Osteoblast (primary cell): ENCODE measurements at regions not wholly inside any gene's neighbourhood (a gene's known extent, or its start where the extent isn't known, plus 50 kb on each side); places are given as distances from the start of the nearest gene placed in this dataset.
A peak's percentile ranks its signal among the peaks of the same experiment; 100 is the strongest.

ENCODE experiments used
- DNase-seq: peaks from one replicate; pipeline ENCODE4 v3.0.0; 2011; ENCODE audit warnings: low spot score, mixed read lengths; ENCODE audit not compliant: insufficient read length; ENCODE audit errors: missing footprints
- H2AFZ ChIP-seq: 2 replicates; pipeline ENCODE4 v1.6.0; 2011; ENCODE audit warnings: mild to moderate bottlenecking, low read length
- H3K27ac ChIP-seq: 2 replicates; pipeline ENCODE4 v1.5.1; 2011; ENCODE audit warnings: mild to moderate bottlenecking, low read depth, low read length, moderate library complexity
- H3K27me3 ChIP-seq: 2 replicates; pipeline ENCODE4 v1.6.0; 2012; ENCODE audit warnings: mild to moderate bottlenecking, control low read depth, inconsistent platforms, low read length, moderate library complexity; ENCODE audit not compliant: insufficient read depth
- H3K36me3 ChIP-seq: 2 replicates; pipeline ENCODE4 v1.5.1; 2011; ENCODE audit warnings: mild to moderate bottlenecking, low read length, control low read depth, moderate library complexity; ENCODE audit not compliant: insufficient read depth
- H3K4me1 ChIP-seq: 2 replicates; pipeline ENCODE4 v1.5.1; 2011; ENCODE audit warnings: mild to moderate bottlenecking, low read length, control low read depth, moderate library complexity; ENCODE audit not compliant: insufficient read depth
- H3K4me2 ChIP-seq: 2 replicates; pipeline ENCODE4 v1.6.0; 2011; ENCODE audit warnings: mild to moderate bottlenecking, low read length; ENCODE audit not compliant: insufficient read depth
- H3K4me3 ChIP-seq: fragments of 200-600 bp; sonication (generic); 3 replicates; pipeline ENCODE4 v1.5.1; 2012; ENCODE audit warnings: mild to moderate bottlenecking, low read length, inconsistent platforms; ENCODE audit not compliant: insufficient read depth
- H3K79me2 ChIP-seq: 2 replicates; pipeline ENCODE4 v1.6.0; 2012; ENCODE audit warnings: mild to moderate bottlenecking, low read length, control low read depth, inconsistent platforms; ENCODE audit not compliant: insufficient read depth
- H3K9me3 ChIP-seq: 2 replicates; pipeline ENCODE4 v1.5.1; 2011; ENCODE audit warnings: low read depth, low read length, control low read depth
- H4K20me1 ChIP-seq: 2 replicates; pipeline ENCODE4 v1.6.0; 2012; ENCODE audit warnings: mild to moderate bottlenecking, low read length, control low read depth; ENCODE audit not compliant: insufficient read depth
- TF ChIP-seq, protein P1 (sequence below): IDR thresholded peaks from 2 replicates; pipeline ENCODE4 v1.5.1; 2011; ENCODE audit warnings: mild to moderate bottlenecking, low read depth, low read length, moderate library complexity; ENCODE audit errors: extremely low read depth

DNA sequence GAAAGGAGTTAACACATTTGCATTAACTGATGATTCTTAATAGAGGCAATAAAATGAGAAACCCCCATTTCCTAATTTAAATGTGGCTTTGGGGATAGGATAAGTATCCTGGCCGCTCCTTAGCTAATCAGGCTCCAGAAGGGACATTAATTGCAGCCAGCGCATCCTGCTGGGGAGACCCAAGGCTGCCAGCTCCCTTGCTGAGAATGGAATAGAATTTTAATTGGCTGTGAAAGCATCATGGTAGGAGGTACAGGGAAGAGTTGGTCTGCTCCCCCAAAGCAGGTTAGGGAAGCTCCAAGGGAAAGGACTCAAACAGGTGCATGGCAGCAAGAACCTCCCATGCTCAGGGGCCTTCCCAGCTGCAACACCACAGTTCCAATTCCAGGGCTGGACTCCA is 71.4 kb downstream of the MARCHF4 start:
- TF ChIP-seq, protein P1, sequence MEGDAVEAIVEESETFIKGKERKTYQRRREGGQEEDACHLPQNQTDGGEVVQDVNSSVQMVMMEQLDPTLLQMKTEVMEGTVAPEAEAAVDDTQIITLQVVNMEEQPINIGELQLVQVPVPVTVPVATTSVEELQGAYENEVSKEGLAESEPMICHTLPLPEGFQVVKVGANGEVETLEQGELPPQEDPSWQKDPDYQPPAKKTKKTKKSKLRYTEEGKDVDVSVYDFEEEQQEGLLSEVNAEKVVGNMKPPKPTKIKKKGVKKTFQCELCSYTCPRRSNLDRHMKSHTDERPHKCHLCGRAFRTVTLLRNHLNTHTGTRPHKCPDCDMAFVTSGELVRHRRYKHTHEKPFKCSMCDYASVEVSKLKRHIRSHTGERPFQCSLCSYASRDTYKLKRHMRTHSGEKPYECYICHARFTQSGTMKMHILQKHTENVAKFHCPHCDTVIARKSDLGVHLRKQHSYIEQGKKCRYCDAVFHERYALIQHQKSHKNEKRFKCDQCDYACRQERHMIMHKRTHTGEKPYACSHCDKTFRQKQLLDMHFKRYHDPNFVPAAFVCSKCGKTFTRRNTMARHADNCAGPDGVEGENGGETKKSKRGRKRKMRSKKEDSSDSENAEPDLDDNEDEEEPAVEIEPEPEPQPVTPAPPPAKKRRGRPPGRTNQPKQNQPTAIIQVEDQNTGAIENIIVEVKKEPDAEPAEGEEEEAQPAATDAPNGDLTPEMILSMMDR: no peak
- Histone ChIP-seq H3K27me3 (no peaks in the 10 kb centered on the region), H4K20me1 (no peaks in the 10 kb centered on the region), H3K4me3 (no peak overlapping the region), H2AFZ (no peak overlapping the region), H3K79me2 (peaks cover 2% of the 10 kb centered on the region), H3K9me3 (no peaks in the 10 kb centered on the region), H3K4me2 (no peak overlapping the region), H3K4me1 (peaks cover 26% of the 10 kb centered on the region), H3K27ac (no peak overlapping the region), H3K36me3 (no peaks in the 10 kb centered on the region)
- no peak for DNase-seq

DNA sequence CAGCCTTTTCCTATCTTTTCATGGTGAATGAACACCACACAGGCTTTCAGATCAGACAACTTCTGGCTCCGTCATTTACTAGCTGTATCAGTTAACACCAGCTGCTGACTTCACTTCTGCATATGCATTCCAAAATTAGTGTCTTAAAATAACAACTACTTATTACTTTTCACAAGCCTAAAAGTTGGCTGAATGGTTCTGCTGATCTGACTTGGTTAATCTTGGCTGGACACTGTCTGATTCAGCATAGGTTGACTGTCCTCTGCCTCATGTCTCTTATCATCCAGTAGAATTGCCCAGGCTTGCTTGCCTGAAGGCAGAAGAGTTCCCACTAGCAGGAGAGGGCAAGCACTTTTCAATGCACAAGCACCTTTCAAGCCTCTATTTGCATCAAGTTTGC is 72.7 kb downstream of the MARCHF4 start:
- Histone ChIP-seq H3K4me1 (peaks cover 26% of the 10 kb centered on the region), H4K20me1 (no peaks in the 10 kb centered on the region), H3K4me3 (no peak overlapping the region), H3K4me2 (peak overlapping the region; percentile 41), H2AFZ (no peak overlapping the region), H3K79me2 (peaks cover 2% of the 10 kb centered on the region), H3K9me3 (no peaks in the 10 kb centered on the region), H3K36me3 (no peaks in the 10 kb centered on the region), H3K27me3 (no peaks in the 10 kb centered on the region), H3K27ac (peak overlapping the region; percentile 89)
- DNase-seq: peak; percentile 80
- TF ChIP-seq, protein P1: no peak

DNA sequence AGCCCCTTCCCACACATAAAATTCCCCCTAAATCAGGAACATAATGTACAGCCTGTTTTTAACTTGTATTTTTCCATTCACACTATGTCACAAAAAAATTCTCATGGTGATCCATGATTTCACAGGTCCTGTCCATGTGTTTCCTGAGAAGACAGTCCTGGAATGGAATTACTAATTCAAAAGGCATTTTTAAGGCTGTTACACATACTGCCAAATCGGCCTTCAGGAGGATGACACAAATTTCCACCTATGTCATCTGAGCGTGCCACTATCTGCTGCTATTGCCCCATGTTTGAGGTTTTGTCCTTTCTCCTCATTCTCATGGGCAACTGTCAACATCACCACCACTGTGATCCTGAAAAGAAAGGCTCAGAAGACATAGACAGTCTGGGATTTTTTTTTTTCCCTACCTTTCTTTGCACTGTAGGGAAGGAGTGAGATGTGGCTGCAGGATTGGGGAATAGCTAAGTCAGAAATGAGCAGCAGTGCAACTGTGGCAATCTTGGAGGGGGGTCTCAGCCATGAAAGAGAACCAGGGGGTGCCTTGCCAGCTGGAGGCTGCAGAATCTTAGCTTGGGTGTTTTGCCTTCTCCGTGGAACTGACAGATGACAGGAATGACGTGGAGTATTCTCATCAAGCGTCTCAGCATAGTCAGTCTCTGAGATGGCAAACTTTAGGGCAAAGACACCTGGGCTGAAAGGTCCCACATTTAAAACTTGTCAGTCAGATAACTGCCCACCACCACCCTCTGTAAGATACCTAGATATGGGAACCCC is 73.4 kb downstream of the MARCHF4 start:
- Histone ChIP-seq H3K27me3 (no peaks in the 10 kb centered on the region), H3K36me3 (no peaks in the 10 kb centered on the region), H3K27ac (peak overlapping the region; percentile 89), H3K79me2 (peaks cover 2% of the 10 kb centered on the region), H3K4me1 (peaks cover 26% of the 10 kb centered on the region), H3K9me3 (no peaks in the 10 kb centered on the region), H2AFZ (no peak overlapping the region), H3K4me2 (peak overlapping the region; percentile 41), H3K4me3 (no peak overlapping the region), H4K20me1 (no peaks in the 10 kb centered on the region)
- DNase-seq: peak; percentile 76
- TF ChIP-seq, protein P1: no peak

DNA sequence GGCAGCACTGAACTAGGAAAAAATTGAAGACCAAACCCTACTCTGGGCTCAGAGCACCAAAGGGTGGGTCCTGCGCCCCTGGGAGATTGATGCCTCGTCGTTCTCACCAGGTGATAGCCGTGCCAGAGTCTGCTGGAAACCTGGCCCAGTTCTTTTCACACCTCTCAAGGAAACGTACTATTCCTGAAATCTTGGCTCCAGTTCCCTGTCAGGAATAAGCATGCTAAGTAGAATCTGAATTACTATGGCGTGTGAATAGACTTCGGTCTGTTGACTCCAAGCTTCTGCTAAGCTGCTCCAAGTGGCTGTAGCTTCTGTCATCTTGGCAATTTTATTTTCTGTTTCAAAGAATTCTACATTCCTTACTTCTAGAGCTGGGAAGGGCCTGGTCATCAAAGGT is 75.4 kb downstream of the MARCHF4 start:
- Histone ChIP-seq H3K4me1 (peaks cover 20% of the 10 kb centered on the region), H4K20me1 (no peaks in the 10 kb centered on the region), H3K36me3 (no peaks in the 10 kb centered on the region), H3K4me3 (no peak overlapping the region), H3K79me2 (peaks cover 2% of the 10 kb centered on the region), H3K27ac (no peak overlapping the region), H3K4me2 (no peak overlapping the region), H3K9me3 (no peaks in the 10 kb centered on the region), H3K27me3 (no peaks in the 10 kb centered on the region), H2AFZ (no peak overlapping the region)
- DNase-seq: no peak
- TF ChIP-seq, protein P1: no peak
